Left ventricle myocardium inferior (tissue), 1 donor: ENCODE measurements at regions not wholly inside any gene's neighbourhood (a gene's known extent, or its start where the extent isn't known, plus 50 kb on each side); places are given as distances from the start of the nearest gene placed in this dataset.
A peak's percentile ranks its signal among the peaks of the same experiment; 100 is the strongest.

Source experiments
- DNase-seq: peaks from one replicate; pipeline ENCODE4 v3.0.0-alpha.2; 2020
- H3K27ac ChIP-seq: fragments of 200-600 bp; replicated peaks from 2 replicates; pipeline ENCODE4 v1.8.0; 2021
- H3K27me3 ChIP-seq: fragments of 200-600 bp; 2 replicates; pipeline ENCODE4 v1.8.0; 2021; ENCODE audit warnings: low read depth
- H3K36me3 ChIP-seq: fragments of 200-600 bp; 2 replicates; pipeline ENCODE4 v1.8.0; 2021
- H3K4me1 ChIP-seq: fragments of 200-600 bp; 2 replicates; pipeline ENCODE4 v1.8.0; 2021
- H3K4me3 ChIP-seq: fragments of 200-600 bp; 2 replicates; pipeline ENCODE4 v1.8.0; 2021; ENCODE audit warnings: mild to moderate bottlenecking, moderate library complexity
- H3K9me3 ChIP-seq: fragments of 200-600 bp; replicated peaks from 2 replicates; pipeline ENCODE4 v1.8.0; 2021
- intact Hi-C: fragments of 100-400 bp; cut with micrococcal nuclease; formaldehyde crosslinking; loops from one replicate; pipeline ENCODE4 v1.11.0; 2022
- TF ChIP-seq, protein P1 (sequence below): fragments of 200-600 bp; IDR thresholded peaks from 2 replicates; pipeline ENCODE4 v1.8.0; 2021; ENCODE audit warnings: antibody characterized with exemption, mild to moderate bottlenecking, borderline replicate concordance
- donor health status: DM: no; HTN: yes; CAD: no; lungs with severe emphysema.

DNA sequence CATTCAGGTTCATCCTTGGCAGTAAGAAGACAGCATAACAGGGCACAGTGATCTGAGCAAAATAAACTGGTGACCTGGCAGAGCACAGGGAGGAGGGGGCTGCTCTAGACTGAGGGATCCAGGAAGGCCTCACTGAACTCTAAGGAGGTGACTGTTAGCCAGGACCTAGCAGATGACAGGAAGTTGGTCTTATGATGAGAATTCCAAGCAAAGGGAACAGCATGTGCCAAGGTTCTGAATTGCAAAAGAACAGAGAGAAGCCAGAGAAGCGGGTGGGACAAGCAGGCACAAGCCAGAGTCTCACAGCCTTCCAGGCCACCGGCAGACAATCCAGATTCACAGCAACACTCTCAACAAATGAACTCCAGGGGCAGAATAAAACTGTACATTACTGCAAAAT lies 152.7 kb upstream of the PTPRM start:
- Histone ChIP-seq H3K4me3 (no peak overlapping the region), H3K27ac (peak overlapping the region; percentile 69), H3K4me1 (peaks cover 20% of the 10 kb centered on the region), H3K27me3 (no peaks in the 10 kb centered on the region), H3K36me3 (no peaks in the 10 kb centered on the region), H3K9me3 (no peaks in the 10 kb centered on the region)
- intact Hi-C loops, result no loop called here
- TF ChIP-seq, protein P1, sequence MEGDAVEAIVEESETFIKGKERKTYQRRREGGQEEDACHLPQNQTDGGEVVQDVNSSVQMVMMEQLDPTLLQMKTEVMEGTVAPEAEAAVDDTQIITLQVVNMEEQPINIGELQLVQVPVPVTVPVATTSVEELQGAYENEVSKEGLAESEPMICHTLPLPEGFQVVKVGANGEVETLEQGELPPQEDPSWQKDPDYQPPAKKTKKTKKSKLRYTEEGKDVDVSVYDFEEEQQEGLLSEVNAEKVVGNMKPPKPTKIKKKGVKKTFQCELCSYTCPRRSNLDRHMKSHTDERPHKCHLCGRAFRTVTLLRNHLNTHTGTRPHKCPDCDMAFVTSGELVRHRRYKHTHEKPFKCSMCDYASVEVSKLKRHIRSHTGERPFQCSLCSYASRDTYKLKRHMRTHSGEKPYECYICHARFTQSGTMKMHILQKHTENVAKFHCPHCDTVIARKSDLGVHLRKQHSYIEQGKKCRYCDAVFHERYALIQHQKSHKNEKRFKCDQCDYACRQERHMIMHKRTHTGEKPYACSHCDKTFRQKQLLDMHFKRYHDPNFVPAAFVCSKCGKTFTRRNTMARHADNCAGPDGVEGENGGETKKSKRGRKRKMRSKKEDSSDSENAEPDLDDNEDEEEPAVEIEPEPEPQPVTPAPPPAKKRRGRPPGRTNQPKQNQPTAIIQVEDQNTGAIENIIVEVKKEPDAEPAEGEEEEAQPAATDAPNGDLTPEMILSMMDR, result no peak
- DNase-seq, result peak; percentile 17

DNA sequence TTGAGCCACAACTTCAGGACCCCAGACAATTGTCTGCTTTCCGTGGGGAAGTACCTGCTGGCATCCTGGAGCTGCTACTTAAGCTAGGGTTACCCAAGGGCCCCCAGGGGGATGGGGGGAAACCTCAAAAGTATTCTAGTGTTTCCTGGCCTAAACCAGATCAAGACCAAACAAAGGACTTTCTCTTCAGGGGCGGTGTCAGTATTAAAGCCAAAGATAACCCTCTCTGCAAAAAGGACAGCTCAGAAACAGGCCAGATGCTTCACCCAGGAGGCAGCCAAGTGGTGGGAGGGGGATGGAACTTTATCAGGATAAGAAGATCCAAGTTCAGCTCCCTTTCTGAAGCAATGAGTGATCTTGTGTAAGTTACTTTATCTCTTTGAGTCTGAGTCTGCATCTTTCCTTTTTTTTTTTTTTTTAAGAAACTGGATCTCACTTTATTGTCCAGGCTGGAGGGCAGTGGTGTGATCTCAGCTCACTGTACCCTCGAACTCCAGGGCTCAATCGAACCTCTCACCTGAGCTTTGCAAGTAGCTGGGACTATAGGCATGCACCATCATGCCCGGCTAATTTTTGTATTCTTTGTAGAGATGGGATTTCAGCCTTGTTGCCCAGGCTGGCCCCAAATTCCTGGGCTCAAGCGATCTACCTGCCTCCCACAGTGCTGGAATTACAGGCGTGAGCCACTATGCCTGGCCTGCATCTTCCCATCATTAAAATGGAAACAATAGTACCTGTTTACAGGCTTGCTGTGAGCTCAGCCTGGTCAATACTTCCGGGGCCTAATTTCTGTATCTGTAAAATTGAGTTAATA lies 151.8 kb upstream of the PTPRM start:
- H3K4me1 ChIP-seq, result peaks cover 20% of the 10 kb centered on the region
- DNase-seq, result no peak
- H3K36me3 ChIP-seq, result no peaks in the 10 kb centered on the region
- TF ChIP-seq, protein P1, result no peak
- no peak overlapping the region for H3K4me3 ChIP-seq
- no peaks in the 10 kb centered on the region for H3K27me3 ChIP-seq
- no peaks in the 10 kb centered on the region for H3K9me3 ChIP-seq
- peak overlapping the region; percentile 69 for H3K27ac ChIP-seq
- intact Hi-C loops, result no loop called here

GRCh38 chr18:7417727-7418126 lies 149.4 kb upstream of the PTPRM start:
- DNase-seq, result no peak
- H3K36me3 ChIP-seq, result no peaks in the 10 kb centered on the region
- H3K4me3 ChIP-seq, result no peak overlapping the region
- H3K27ac ChIP-seq, result no peak overlapping the region
- no peaks in the 10 kb centered on the region for H3K27me3 ChIP-seq
- H3K9me3 ChIP-seq, result peaks cover 2% of the 10 kb centered on the region
- intact Hi-C loops, result no loop called here
- TF ChIP-seq, protein P1, result no peak
- H3K4me1 ChIP-seq, result peaks cover 20% of the 10 kb centered on the region

GRCh38 chr18:7429831-7430230 lies 137.3 kb upstream of the PTPRM start:
- Histone ChIP-seq H3K4me1 (no peaks in the 10 kb centered on the region), H3K27me3 (no peaks in the 10 kb centered on the region), H3K27ac (no peak overlapping the region), H3K9me3 (peaks cover 7% of the 10 kb centered on the region), H3K36me3 (no peaks in the 10 kb centered on the region), H3K4me3 (no peak overlapping the region)
- intact Hi-C loops, result no loop called here
- TF ChIP-seq, protein P1, result no peak
- DNase-seq, result no peak

DNA sequence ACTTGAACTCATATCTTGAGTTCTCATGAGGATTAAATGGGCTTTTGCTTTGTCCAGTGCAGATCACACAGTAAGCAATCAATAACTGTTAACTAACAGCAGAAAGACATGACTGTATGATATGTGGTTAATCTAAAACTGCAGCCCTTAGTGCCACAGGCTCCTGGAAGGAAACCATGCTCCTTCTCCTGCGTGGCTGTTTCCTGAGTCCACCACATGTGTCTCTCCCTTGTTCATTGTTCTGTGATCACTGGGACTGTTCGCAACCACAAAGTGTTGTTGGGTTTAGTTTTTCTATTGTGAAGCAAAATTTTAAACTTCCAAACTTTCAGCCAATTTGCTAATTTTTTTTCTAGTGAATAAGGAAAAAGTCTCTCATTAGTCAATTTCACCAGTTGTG lies 130.9 kb upstream of the PTPRM start:
- Histone ChIP-seq H3K27ac (no peak overlapping the region), H3K36me3 (no peaks in the 10 kb centered on the region), H3K4me3 (no peak overlapping the region), H3K27me3 (no peaks in the 10 kb centered on the region), H3K4me1 (no peaks in the 10 kb centered on the region), H3K9me3 (no peaks in the 10 kb centered on the region)
- no peak for DNase-seq
- TF ChIP-seq, protein P1, result no peak
- intact Hi-C loops, result no loop called here
